ENCODE measurements at regions not wholly inside any gene's neighbourhood (a gene's known extent, or its start where the extent isn't known, plus 50 kb on each side); places are given as distances from the start of the nearest gene placed in this dataset.

- Histone ChIP-seq H3K23ac (ENCODE audit: insufficient read length) (no peak overlapping the region), H3K4me2 (ENCODE audit: insufficient read depth in 1 of 2, low read depth in 2 of 2, low read length in 2 of 2) (no peak overlapping the region), H3K14ac (ENCODE audit: insufficient read length) (no peak overlapping the region), H2AK5ac (ENCODE audit: low read depth, low read length) (no peak overlapping the region), H3K27me3 (replicated peaks in 1 of 4; ENCODE audit: control insufficient read depth in 3 of 4, extremely low read depth in 1 of 4, insufficient read depth in 3 of 4, low read length in 3 of 4) (no peaks in the 10 kb centered on the region), H2BK12ac (ENCODE audit: low read depth, low read length) (no peak overlapping the region), H2AFZ (ENCODE audit: low read length) (no peak overlapping the region), H2BK20ac (ENCODE audit: low read length) (no peak overlapping the region), H4K20me1 (replicated peaks in 1 of 2; ENCODE audit: control insufficient read depth in 1 of 2, insufficient read depth in 2 of 2, low read length in 2 of 2) (no peaks in the 10 kb centered on the region), H3K4ac (replicated peaks; ENCODE audit: insufficient read length, low read depth, low read length) (no peak overlapping the region), H3K9me3 (ENCODE audit: insufficient read depth in 2 of 2, low read depth in 1 of 2, low read length in 1 of 2) (no peaks in the 10 kb centered on the region), H3K23me2 (ENCODE audit: low read depth, low read length) (no peaks in the 10 kb centered on the region), H4K8ac (ENCODE audit: extremely low read depth, insufficient read depth, low read length) (no peak overlapping the region), H2BK120ac (replicated peaks; ENCODE audit: low read depth, low read length) (no peak overlapping the region), H3K79me1 (ENCODE audit: low read depth, low read length) (no peaks in the 10 kb centered on the region), H2BK5ac (ENCODE audit: low read depth, low read length) (no peak overlapping the region), H3K27ac (ENCODE audit: low read depth, low read length) (no peak overlapping the region), H4K91ac (replicated peaks; ENCODE audit: insufficient read length, low read length) (no peak overlapping the region), H2BK15ac (ENCODE audit: low read length) (no peak overlapping the region), H3K4me1 (replicated peaks in 1 of 4; ENCODE audit: control insufficient read depth in 3 of 4, insufficient read depth in 4 of 4, low read length in 3 of 4) (no peaks in the 10 kb centered on the region; a peak in 1 of 7 replicates), H3K79me2 (ENCODE audit: control insufficient read depth in 1 of 2, insufficient read depth in 2 of 2, low read length in 2 of 2) (no peaks in the 10 kb centered on the region), H3K9ac (replicated peaks in 1 of 4; ENCODE audit: extremely low read depth in 1 of 4, low read depth in 3 of 4, low read length in 3 of 4) (no peak overlapping the region), H3K36me3 (ENCODE audit: control insufficient read depth in 2 of 4, insufficient read depth in 4 of 4, low read length in 3 of 4) (no peaks in the 10 kb centered on the region), H3K18ac (ENCODE audit: extremely low read depth, low read length) (no peak overlapping the region), H3K4me3 (ENCODE audit: extremely low read depth in 1 of 4, insufficient read depth in 2 of 4, low read depth in 3 of 4, low read length in 4 of 4) (no peak overlapping the region), H3K56ac (replicated peaks; ENCODE audit: insufficient read length, low read depth, low read length) (no peak overlapping the region), H4K5ac (ENCODE audit: insufficient read length, low read depth, low read length) (no peak overlapping the region)
- POLR2A ChIA-PET (ENCODE audit: partially characterized antibody), result no interaction called here
- DNase-seq (ENCODE audit: low read depth in 1 of 2, low spot score in 2 of 2) (no peak), FAIRE-seq (no peak)
- WGBS, 2 experiments (ENCODE audit: extremely low coverage in 1 of 2, insufficient coverage in 1 of 2, insufficient read length in 1 of 2, insufficient replicate concordance in 2 of 2, low coverage in 1 of 2, low lambda C conversion rate in 2 of 2, missing lambda C conversion rate in 1 of 2), result 88% methylated on average over 5 of the region's 5 CpGs; no CpG with 5 or more reads in 1 of the 2 experiments
- CTCF ChIA-PET (ENCODE audit: partially characterized antibody), result interaction anchor here (0.5 kb wide), 1 partner anchor 183 kb away, joined by 4 read pairs; no protein-coding TSS in a partner anchor
- TF ChIP-seq JUND (IDR thresholded peaks at IDR 0.05; ENCODE audit: low read length) (no peak), SP1 (IDR thresholded peaks at IDR 0.05; ENCODE audit: low read depth, low read length) (no peak), CTCF (IDR thresholded peaks at IDR 0.05; ENCODE audit: control extremely low read depth in 1 of 3, insufficient read depth in 1 of 3, low read depth in 1 of 3, low read length in 3 of 3) (no peak), RXRA (IDR thresholded peaks at IDR 0.05; ENCODE audit: insufficient read depth, low read depth, low read length) (no peak), CHD2 (IDR thresholded peaks at IDR 0.05; ENCODE audit: low read length) (no peak), SIN3A (conservative IDR thresholded peaks at IDR 0.05 in 1 of 2, IDR thresholded peaks at IDR 0.05 in 1 of 2; ENCODE audit: low read depth in 1 of 2, low read length in 2 of 2) (no peak), RAD21 (IDR thresholded peaks at IDR 0.05 in 1 of 2, conservative IDR thresholded peaks at IDR 0.05 in 1 of 2; ENCODE audit: low read depth in 2 of 2, low read length in 2 of 2) (no peak), TCF12 (IDR thresholded peaks at IDR 0.05; ENCODE audit: low read depth, low read length) (no peak), HDAC6 (IDR thresholded peaks at IDR 0.05; ENCODE audit: low read depth, low read length) (no peak), KDM5A (IDR thresholded peaks at IDR 0.05; ENCODE audit: low read length) (no peak), MAX (IDR thresholded peaks at IDR 0.05) (no peak)
Observed at GRCh38 chrX:118174516-118175098, 58.0 kb upstream of the KLHL13 start.

Measured in H1 (cell line).